ENCODE measurements at regions not wholly inside any gene's neighbourhood (a gene's known extent, or its start where the extent isn't known, plus 50 kb on each side); places are given as distances from the start of the nearest gene placed in this dataset.

DNA sequence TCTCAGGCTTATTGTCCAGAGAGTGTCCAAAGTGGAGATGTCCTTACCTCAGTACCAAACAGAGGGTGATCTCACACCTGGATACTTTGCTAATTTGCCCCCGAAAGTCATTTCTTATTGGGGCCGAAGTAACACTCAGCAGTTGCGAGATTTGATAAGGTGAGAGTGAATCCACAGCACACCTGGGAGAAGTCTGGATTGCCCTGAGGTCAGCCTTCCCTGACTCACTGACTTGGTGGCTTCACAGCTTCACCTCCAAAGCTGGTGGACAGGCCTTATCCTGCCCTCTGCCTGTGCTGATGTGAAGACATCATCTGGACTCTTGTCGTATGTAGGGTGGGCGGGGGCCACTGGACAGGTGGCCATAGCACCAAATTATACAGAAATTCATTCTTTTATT, 101.9 kb upstream of the ARMC2 start:
- TF ChIP-seq, protein P1, sequence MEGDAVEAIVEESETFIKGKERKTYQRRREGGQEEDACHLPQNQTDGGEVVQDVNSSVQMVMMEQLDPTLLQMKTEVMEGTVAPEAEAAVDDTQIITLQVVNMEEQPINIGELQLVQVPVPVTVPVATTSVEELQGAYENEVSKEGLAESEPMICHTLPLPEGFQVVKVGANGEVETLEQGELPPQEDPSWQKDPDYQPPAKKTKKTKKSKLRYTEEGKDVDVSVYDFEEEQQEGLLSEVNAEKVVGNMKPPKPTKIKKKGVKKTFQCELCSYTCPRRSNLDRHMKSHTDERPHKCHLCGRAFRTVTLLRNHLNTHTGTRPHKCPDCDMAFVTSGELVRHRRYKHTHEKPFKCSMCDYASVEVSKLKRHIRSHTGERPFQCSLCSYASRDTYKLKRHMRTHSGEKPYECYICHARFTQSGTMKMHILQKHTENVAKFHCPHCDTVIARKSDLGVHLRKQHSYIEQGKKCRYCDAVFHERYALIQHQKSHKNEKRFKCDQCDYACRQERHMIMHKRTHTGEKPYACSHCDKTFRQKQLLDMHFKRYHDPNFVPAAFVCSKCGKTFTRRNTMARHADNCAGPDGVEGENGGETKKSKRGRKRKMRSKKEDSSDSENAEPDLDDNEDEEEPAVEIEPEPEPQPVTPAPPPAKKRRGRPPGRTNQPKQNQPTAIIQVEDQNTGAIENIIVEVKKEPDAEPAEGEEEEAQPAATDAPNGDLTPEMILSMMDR (IDR thresholded peaks at IDR 0.05): no peak
- TF ChIP-seq EP300 (IDR thresholded peaks at IDR 0.05; ENCODE audit: low read depth) (no peak), POLR2AphosphoS5 (IDR thresholded peaks at IDR 0.05) (no peak), POLR2A (IDR thresholded peaks at IDR 0.05) (no peak)

All from transverse colon (tissue), 4 donors.